ENCODE measurements at regions not wholly inside any gene's neighbourhood (a gene's known extent, or its start where the extent isn't known, plus 50 kb on each side); places are given as distances from the start of the nearest gene placed in this dataset.

DNA sequence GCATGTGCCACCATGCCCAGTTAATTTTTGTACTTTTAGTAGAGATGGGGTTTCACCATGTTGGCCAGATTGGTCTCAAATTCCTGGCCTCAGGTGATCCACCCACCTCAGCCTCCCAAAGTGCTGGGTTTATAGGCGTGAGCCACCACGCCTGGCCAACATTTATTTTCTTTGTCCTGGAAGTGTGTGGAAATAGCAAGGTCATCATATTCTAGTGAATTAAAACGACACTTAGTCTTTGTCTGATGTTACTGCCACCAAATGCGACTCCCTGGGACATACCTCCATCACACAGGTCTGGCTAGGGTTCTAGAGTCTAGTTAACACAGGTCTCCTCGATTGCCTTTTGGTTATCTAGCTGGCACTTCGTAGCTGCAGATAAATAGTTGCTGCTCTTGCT lies 203.1 kb downstream of the AASDH start:
- intact Hi-C loops (cut with DNase I) = no loop called here
- H3K27ac ChIP-seq = no peak overlapping the region
- H3K4me3 ChIP-seq = no peak overlapping the region
- TF ChIP-seq, protein P1, sequence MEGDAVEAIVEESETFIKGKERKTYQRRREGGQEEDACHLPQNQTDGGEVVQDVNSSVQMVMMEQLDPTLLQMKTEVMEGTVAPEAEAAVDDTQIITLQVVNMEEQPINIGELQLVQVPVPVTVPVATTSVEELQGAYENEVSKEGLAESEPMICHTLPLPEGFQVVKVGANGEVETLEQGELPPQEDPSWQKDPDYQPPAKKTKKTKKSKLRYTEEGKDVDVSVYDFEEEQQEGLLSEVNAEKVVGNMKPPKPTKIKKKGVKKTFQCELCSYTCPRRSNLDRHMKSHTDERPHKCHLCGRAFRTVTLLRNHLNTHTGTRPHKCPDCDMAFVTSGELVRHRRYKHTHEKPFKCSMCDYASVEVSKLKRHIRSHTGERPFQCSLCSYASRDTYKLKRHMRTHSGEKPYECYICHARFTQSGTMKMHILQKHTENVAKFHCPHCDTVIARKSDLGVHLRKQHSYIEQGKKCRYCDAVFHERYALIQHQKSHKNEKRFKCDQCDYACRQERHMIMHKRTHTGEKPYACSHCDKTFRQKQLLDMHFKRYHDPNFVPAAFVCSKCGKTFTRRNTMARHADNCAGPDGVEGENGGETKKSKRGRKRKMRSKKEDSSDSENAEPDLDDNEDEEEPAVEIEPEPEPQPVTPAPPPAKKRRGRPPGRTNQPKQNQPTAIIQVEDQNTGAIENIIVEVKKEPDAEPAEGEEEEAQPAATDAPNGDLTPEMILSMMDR (IDR thresholded peaks at IDR 0.05) = no peak
- no peaks in the 10 kb centered on the region for H3K36me3 ChIP-seq
- H3K9me3 ChIP-seq = no peaks in the 10 kb centered on the region
- peaks cover 0 to 4% (median 0%) of the 10 kb centered on the region in 7 donors for H3K27me3 ChIP-seq
- whole genome bisulfite sequencing, 2 donors = 76 to 79% methylated on average over 6 of the region's 6 CpGs
- no peaks in the 10 kb centered on the region for H3K4me1 ChIP-seq
- ATAC-seq (no peak), DNase-seq (no peak)

DNA sequence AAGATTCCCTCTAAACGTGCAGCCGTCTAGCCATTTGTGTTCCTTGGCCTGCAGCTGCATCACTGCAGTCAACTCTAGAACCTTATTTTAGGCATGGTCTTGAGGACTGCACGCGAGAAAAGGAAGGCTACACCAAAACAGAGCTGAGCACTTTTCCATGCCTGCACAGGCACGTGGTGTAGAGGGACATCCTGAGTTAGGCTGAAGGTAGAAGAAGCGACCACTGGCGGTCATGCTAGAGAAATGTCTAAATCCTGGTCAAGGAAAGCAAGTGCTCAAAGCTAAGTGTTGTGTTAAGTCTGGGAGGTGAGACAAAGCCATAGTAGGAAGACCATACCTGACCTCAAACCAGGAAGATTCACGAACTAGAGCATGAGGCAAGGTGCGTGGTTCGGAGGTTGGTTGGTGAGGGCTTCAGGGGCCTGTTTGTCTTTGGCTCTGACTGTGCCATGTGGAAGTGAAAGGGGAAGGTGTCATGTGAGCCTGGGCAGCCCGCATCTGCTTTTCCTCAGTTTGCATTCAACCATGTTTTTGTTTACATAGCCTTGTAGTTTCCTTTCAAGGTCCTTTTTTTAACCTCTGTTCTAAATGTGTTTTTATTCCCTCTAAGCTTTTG lies 203.8 kb downstream of the AASDH start:
- no peak overlapping the region for H3K4me3 ChIP-seq
- no peaks in the 10 kb centered on the region for H3K9me3 ChIP-seq
- TF ChIP-seq, protein P1 (IDR thresholded peaks at IDR 0.05) = no peak
- DNase-seq (no peak), ATAC-seq (no peak)
- H3K4me1 ChIP-seq = no peaks in the 10 kb centered on the region
- H3K27me3 ChIP-seq = peaks cover 0 to 4% (median 0%) of the 10 kb centered on the region in 7 donors
- whole genome bisulfite sequencing, 2 donors = 87% methylated on average over 11 of the region's 11 CpGs
- intact Hi-C loops (cut with DNase I) = no loop called here
- no peaks in the 10 kb centered on the region for H3K36me3 ChIP-seq
- no peak overlapping the region for H3K27ac ChIP-seq

DNA sequence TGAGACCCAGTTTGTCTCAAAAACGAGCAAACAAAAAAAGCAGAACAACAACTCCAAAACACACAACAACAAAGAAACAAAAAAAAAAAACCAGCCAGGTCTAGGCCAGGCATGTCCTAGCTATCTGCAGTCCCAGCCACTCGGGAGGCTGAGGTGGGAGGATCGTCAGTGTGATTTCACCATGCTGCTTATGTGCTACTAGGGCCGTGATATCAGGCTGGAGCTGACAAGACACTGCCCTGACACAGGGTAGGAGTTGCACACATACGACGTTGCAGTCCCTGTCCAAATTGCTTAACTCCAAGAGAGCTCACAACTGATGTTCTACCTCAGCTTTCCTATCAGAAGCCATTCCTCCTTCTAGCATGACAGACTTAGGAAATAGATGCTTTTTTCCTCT lies 204.9 kb downstream of the AASDH start:
- H3K27me3 ChIP-seq = peaks cover 0 to 4% (median 0%) of the 10 kb centered on the region in 7 donors
- WGBS, 2 donors = 70 to 72% methylated on average over 6 of the region's 6 CpGs
- H3K27ac ChIP-seq = no peak overlapping the region
- H3K4me3 ChIP-seq = no peak overlapping the region
- ATAC-seq (no peak), DNase-seq (no peak)
- TF ChIP-seq, protein P1 (IDR thresholded peaks at IDR 0.05) = no peak
- no peaks in the 10 kb centered on the region for H3K4me1 ChIP-seq
- intact Hi-C loops (cut with DNase I) = no loop called here
- no peaks in the 10 kb centered on the region for H3K36me3 ChIP-seq
- peaks cover 0 to 7% (median 0%) of the 10 kb centered on the region in 11 donors for H3K9me3 ChIP-seq

DNA sequence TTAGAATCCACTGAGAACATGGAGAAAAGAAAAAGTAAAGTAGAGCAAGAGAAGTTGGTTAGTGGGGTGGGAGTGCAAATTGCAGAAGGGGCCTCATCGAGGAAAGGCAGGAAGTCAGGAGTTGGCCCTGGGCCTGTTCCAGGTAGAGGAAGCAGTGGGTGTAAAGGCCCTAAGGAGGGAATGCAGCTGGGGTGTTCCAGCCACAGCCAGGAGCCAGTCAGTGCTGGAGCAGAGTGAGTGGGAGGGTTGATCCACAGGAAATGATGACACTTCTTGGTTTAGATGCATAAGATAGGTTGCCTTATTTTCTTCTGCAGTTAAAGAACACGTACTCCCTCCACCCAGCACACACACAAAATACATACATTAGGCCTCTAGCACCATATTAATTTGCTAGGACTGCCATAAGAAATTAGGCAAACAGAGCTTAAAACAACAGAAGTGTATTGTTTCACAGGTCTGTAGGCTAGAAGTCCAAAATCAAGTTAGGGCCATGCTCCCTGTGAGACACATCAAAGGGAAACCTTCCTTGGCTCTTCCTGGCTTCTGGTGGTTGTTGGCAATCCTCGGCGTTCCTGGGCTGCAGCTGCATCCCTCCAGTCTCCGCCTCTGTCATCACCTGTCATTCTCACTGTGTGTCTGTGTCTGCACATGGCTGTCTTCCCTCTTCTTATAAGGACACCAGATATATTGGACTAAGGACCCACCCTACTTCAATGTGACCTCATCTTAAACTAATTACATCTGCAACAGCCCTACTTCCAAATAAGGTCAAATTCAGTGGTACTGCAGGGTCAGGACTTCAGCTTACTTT lies 205.9 kb downstream of the AASDH start:
- H3K36me3 ChIP-seq = no peaks in the 10 kb centered on the region
- 44 to 45% methylated on average over 5 of the region's 5 CpGs for WGBS, 2 donors
- peaks cover 0 to 4% (median 0%) of the 10 kb centered on the region in 7 donors for H3K27me3 ChIP-seq
- H3K27ac ChIP-seq = no peak overlapping the region
- no peak overlapping the region for H3K4me3 ChIP-seq
- intact Hi-C loops (cut with DNase I) = no loop called here
- H3K4me1 ChIP-seq = no peaks in the 10 kb centered on the region
- H3K9me3 ChIP-seq = peaks cover 0 to 17% (median 0%) of the 10 kb centered on the region in 11 donors
- ATAC-seq (no peak), DNase-seq (no peak)
- TF ChIP-seq, protein P1 (IDR thresholded peaks at IDR 0.05) = no peak

Measured in heart right ventricle (tissue), 16 donors.